ENCODE measurements at regions not wholly inside any gene's neighbourhood (a gene's known extent, or its start where the extent isn't known, plus 50 kb on each side); places are given as distances from the start of the nearest gene placed in this dataset.

DNA sequence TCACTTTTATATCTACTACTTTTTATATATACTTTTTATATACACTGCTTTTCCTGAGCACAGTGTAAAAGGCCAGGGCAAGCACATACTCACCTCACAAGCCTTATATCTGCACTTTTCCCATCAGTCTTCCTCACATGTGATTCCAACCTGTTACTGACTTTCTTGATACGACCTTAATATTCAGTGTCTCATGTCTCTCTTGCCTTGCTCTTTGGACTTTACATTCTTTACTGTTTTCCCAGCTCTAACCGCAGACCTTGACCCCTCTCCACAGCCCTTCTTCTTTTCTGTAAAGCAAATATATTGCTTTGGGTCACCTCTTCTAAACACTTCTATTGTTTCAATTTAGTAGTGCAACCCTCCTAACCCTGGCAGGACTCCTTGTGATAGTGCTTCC is 353.1 kb upstream of the ANO5 start:
- DNase-seq = no peak

DNA sequence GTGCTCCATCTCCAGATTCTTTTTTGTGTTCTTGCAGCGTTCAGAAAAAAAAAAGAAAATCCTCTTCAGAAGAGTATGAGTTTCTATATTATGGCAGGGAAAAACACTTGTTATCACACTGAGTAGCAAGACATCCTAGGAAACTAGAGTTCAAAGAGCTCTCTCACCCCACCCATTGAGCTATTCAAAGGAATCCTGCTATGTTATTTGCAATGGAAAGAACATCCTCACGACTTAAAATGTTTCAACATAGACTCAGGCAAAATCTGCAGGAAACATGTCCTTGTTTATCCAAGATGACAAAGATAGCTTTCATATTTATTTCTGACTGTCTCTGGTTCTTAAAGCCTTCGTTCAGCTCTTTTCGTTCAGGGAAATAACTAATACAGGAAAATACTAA is 331.6 kb upstream of the ANO5 start:
- DNase-seq = no peak

DNA sequence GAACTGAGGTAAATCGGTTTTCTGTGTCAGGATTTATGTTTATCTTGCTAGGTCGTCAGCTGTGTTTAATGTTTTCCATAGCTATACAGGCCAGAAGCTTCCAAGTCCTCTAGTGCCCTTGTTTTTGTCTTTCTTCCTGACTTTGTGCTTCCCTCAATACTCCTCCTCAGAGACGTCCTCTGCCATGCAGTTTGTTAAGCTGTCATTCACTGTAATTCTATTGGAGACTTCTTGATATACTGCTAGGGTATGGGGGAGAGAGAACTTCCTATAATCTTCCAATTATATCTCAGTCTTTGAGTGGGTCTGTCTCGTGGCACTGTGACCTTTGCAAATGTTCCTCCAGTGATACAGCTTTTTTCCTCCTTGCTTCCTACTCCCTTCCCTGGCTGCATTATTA is 327.3 kb upstream of the ANO5 start:
- DNase-seq = no peak

DNA sequence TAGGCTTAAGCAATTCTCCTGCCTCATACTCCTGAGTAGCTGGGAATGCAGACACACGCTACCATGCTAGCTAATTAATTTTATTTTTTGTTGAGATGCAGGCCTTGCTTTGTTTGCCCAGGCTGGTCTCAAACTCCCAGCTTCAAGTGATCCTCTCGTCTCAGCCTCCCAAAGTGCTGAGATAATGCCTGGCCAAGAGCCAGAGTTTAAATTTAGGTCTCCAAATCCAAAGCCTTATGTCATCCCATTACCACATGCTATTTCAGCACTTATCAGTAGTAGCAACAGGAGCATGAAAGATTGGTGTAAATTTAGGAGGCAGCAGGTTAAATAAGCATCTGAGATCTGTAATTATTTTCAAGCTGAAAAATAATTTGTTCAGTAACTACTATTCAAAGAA is 326.1 kb upstream of the ANO5 start:
- no peak for DNase-seq

DNA sequence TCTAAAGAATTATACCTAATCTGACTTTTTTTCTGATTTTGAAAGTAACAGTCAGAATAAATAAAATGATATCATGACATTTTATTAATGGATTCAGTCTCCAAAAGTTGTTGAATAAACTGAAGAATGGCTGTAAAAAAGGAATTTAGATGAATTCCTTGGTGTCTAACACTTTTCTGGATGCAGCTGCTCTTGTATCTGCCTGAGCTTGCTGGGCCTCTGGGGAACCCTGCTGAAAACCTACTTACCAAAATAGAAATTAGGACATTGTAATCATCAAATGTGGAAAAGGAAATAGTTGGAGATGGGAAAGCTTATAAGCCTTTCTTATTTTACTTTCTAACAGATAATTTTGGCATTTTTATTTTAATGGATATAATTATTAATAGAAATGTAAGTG is 315.7 kb upstream of the ANO5 start:
- no peak for DNase-seq

DNA sequence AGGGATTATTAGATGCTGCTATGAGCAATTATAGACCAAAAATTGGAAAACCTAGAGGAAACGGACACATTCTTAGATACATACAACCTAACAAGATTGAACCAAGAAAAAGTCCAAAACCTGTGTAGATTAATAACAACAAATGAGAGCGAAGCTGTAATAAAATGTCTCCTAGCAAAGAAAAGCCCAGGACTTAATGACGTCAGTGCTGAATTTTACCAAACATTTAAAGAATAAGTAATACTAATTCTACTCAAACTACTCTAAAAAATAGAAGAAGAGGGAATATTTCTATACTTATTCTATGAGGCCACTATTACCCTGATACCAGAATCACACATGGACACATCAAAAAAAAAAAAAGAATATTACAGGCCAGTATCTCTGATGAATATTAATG is 309.5 kb upstream of the ANO5 start:
- no peak for DNase-seq

DNA sequence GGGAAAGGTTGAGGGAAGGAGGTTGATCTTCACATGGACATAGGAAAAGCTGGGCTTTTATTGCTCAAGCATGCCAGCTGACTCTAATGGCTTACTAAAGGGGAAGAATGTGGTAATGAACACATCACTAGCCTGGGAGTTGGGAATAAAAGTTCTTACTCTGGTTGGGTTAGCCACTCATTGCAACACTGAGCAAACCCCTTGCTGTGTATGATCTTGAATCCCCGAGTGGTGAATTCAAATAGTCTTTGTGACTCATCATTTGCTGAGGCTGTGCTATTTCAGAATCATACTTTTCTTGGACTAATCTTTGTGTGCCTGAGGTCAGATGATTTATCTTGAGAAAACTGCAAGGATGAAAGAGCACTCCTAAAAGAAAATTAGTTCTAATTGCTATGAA is 304.1 kb upstream of the ANO5 start:
- DNase-seq = no peak

DNA sequence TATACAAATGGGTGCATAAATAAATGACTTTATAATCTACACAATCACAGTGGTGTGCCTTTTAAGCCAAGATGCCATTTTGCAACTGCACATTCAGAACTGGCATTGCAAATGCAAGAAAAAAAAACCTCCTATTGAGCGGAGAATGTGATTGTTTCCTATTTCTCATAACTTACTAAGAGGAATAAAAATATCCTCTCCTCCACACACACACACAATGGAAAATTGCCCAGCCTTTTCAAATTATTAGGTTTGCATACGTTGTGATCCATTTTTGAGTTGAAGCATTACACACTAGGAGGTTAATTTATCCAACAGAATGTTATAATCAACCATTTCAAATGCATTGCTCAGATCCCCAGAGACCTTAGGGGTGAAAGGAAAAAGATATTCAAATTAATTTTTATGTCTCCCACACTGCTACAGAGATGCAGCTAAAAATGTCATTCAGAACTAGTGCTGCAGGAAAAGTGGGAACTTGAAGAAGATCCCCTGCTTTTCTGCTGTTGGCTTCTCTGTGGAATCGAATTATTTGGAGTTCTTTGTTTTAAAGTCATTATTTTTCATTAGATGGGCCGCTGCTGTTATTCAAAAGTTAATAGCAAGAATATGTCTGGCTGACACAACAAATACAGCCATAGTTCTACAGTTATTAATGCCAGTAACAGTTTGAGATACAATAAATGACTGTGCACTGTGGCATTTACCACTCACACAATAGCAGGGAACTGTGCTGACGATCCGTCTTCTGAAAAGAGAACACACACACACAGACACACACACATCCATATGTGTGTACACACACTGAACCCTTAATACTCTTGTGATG is 299.9 kb upstream of the ANO5 start:
- no peak for DNase-seq

DNA sequence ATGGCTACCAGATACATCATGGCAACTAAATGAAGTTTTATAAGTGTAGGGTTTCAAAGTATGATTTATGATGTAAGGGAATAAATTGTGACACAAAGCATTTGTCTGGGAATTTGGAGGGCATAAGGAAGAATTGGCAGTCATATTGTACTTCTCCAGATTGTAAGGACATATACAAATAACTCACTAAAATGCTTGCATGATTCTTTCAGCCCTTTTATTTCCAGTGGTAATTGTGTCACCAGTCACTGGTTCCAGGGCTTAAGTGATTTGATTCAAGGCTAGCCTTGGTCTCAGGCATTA is 299.4 kb upstream of the ANO5 start:
- DNase-seq = no peak

DNA sequence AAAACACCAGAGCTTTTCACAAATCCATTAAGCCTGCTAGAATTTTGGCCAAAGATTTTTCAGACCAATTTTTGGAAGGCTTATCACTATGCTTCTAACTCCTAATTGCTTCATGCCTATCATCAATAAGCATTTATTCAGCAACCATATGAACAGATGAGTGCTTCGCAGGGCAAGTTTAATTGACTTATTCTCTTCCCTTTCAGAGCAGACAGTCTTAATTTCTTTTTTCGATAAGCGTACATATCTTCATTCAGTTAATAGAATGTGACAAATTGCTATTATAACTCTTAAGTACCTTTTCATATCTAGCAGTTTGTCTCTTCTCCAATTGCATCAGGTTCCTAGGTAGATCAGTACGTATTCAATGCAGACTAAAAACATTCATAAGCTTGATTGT is 298.4 kb upstream of the ANO5 start:
- DNase-seq = no peak

DNA sequence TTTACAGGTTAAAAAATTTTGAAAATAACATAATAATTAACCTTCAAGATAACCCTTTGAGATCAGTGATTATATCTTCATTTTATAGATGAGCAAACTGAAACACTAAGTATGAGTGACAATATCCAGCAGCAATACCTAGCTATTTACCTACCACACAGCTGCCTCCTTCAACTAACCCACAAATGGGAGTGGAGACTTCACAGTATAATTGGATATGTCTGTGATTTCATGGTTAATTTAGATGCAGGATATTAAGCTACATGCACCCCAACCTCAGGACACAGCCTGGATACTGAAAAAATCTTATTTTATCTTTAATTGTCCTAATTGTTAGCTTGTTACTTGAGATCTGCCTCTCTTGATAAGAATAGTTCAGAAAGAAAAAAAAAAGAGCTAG is 297.2 kb upstream of the ANO5 start:
- DNase-seq = no peak

DNA sequence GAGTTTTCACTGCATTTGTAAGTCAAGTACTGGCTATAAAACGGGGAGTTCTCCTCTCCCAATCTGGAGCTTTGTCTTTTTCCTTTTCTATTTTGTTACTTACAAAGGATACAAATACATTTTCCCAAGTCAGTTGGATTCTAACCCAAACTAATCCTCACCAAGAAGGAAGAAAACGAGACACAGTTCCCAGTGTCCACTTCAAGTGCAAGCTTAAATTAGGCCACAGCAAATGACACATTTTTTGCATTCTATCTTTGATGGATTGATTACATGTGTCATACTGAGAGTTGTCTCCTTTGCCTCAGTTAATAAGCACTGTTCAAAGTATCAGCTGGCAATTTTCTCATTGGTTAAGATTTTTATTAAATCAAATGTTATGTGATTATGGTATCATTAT is 296.7 kb upstream of the ANO5 start:
- no peak for DNase-seq

DNA sequence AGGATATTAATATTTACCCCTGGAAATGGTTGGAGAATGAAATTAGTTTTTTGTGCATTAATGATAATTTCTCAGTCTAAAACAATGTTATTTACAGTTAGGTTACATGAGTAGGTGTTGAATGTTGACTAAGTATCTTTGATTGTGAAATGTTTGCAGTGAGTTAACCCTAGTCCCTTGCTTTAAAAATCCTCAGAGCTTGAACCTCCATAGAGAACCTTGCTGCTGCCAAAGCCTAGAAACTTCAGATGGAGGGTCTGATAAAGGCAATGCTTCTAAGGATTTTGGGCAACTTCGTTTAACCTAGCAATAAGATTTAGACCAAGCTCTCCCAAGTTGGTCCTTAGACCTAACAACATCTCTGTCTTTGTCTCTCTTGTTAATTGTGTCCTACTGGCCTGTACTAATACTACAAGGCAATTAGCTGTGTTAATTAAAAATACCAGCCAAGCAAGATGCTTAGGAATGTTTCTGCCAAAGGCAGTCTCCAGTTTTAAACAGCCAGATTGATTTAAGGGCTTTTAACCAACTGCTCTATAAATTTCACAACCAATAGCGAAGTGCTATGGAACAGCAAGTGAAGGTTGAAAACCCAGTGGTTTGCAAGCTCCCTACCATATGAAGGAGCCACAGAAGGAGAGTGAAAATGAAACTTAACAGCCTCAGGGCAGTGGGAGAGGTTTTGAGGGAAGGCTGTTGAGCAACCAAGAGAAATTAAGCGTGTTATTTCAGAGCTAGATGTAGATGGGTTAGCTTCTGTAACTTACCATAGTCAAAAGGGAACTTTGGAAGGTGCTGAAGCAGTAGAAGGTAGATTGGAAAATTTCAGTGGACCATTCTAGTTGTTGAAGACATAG is 295.9 kb upstream of the ANO5 start:
- no peak for DNase-seq

DNA sequence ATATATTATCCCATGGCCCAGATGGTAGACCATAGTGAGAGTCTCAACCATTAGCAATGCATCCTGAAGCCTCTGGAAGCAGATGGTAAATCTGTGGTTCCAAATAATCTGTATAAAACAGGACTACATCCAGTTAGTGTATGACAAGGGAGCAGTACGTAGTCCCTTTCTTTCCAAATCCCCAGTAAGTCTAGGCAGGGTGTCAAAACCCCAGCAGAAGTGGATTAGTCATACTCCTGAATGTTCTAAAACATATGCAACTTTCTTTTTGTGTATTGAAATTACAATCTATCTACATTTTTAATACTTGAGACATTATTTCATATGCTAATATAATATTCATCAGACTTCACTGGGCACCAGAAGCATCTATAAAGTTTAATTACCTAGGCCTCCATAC is 295.1 kb upstream of the ANO5 start:
- DNase-seq = no peak

DNA sequence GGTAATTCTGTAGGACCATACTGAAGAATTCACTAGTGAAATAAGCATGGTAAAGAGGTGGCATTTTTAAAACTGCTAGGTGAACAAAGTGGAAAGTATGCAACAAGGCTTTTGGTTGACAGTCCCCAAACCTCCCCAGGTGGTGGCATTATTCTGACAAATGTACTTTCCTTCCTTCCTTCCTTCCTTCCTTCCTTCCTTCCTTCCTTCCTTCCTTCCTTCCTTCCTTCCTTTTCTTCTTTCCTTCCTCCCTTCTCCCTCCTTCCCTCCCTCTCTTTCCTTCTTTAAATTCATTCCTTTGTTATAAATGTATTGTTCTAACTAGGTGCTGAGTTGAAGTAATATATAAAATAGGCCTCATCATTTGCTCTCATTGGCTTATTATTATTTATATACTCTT is 284.7 kb upstream of the ANO5 start:
- DNase-seq = no peak

DNA sequence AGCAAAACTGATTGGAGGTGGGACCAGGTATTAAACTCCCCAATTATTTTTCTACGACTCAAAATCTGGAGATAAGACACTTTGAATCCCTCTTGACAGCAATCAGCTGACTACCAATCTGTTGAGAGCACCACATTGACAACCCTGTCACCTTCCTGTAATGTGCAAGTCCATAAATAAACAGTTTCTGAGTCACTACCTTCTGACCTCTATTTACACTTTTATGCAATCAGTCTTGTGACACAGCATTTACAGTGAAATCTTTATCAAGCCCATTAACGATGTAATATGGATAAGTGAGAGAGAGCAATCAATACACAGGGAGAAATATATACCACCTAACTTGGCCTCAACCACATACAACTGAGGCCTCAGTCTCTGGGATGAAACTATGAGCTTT is 283.7 kb upstream of the ANO5 start:
- DNase-seq = no peak

DNA sequence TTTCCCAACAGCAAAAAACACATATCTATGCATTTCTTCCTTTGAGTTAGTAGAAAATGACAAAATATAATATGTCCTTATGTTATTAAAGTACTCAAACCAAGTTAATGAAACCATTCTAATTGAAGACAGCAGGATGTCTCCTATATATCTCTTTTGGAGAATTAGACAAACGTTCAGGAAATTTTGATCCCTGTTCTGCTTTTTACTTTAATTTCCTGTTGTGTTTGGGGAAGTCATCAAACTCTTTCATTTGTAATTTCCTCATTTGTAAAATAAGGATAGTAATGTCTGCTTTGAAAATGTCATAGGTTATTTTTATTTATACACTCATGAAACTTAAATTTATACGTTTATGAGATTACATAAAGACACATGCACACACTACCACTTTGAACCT is 281.8 kb upstream of the ANO5 start:
- no peak for DNase-seq

DNA sequence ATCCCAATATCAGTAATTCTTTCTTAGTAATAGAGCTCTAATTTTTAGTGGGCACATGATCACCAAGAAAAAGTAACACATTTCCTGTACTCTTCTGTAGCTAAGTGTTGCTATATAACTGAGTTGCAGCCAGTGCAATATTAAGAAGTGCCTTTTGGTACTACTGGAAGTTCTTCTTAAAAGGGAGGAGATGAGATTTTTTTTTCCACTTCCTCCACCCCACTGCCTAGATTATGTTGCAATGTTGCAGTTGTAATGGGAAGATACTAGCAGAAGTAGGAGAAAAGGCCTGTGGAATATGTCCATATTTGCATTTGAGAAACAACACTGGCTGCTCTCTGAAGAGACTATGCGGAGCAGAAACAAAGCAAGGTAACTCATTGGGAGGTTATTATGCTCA is 280.6 kb upstream of the ANO5 start:
- DNase-seq = no peak

DNA sequence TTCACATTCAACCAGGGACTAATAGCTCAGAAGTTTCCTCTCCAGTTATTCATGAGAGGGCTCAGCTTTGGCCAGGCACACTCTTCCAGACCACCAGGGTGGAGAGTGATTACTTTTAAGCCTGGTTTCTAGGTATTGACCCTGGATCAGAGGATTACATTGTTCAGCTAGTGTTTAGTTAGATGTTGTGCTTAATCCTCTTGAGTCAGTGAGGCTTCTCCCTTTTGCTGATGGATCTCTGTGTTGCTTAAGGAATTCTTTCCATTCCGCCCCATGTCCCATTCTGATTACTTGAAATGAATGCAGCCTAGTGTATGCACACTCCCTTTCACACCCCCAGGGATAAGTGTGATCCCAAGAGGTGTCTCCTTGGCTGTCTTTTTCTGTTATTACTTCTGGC is 271.7 kb upstream of the ANO5 start:
- no peak for DNase-seq

DNA sequence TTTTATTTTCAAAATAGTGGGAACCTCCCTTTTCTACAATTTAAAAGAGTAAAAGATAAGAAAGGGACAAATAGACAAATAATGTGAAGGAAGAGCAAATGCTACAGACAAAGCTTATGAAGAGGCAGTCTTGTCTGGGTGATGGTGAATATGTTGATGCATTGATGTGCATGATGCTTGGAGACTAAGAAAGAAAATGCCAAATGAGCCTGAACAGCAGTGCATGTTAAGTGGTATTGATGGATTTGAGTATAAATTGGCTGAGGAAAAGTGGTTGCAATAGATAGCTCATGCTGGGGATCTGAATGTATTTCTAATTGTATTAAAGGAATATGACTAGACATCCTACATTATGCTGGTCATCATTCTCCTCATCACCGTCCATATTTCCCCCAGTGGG is 268.6 kb upstream of the ANO5 start:
- no peak for DNase-seq

DNA sequence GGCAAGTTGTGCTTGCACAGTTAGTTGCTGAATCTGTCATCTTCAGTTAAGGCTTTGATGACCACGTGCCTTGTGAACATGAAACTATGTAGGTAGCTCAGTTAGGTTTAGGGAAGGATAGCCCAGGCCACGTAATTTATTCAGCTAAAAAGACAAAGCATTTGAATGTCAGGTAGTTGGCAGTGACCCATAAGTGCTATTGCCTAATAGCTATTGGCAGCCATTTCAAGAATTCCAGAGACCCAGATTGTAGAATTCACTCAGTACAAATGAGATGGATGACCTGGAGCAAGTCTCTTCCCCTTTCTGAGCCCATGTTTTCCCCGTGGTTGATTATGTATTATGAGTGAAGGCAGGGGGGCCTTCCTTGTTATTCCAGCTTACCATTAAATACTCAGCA is 265.3 kb upstream of the ANO5 start:
- DNase-seq = no peak

DNA sequence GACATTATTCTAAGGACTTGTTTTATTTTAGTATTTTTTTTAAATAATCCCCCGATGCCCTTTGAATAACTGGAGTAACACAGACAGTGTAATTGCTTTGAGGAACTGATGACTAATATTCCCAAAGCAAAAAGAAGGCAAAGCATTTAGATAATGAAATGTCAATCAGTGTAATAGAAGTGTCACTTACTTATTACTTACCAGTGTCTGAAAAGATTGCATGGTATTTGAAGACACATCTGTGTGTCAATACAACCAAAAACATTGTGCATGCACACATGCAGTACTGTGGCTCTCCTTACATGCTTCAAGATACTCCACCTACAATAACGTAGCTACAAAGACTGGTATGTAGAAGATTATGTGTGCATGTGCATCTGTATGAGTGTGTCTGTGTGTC is 264.0 kb upstream of the ANO5 start:
- no peak for DNase-seq

DNA sequence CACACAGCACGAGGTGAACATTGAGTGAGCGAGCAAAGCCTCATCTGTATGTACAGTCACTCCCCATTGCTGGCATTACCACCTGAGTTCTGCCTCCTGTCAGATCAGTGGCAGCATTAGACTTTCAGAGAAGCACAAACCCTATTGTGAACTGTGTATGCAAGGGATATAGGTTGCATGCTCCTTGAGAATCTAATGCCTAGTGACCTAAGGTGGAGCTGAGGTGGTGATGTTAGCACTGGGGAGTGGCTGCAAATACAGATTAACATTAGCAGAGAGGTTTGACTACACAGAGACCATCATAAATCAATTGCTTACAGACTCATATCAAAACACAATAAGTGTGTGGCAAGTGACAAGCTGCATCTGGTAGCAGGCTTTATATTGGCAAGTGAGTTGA is 262.5 kb upstream of the ANO5 start:
- DNase-seq = no peak

DNA sequence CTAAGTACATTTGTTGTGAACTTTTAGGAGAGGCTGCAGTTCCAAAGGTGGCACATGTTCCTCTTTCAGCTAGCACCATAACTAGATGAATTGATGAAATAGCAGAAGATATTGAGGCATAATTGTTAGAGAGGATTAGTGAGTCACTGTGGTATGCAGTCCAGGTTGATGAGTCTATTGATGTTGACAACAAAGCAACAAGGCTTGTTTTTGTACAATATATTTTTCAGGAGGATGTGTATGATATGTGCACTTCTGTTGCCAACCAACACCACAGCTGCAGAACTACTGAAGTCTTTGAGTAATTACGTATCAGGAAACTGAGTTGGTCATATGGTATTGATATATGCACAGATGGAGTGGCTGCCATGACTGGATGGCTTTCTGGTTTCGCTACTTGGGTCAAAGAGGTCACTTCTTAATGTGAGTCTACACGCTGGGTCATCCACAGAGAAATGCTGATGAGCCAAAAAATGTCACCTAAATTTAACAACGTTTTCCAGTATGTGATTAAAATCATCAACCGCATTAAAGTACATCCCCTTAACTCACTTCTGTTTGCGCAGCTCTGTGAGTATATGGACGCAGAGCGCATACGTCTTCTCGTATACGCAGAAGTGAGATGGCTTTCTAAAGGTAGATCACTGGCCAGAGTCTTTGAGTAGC is 261.3 kb upstream of the ANO5 start:
- no peak for DNase-seq
